ENCODE measurements at regions not wholly inside any gene's neighbourhood (a gene's known extent, or its start where the extent isn't known, plus 50 kb on each side); places are given as distances from the start of the nearest gene placed in this dataset.

GRCh38 chr1:42006836-42007235 lies 88.1 kb upstream of the HIVEP3 start:
- H4K20me1 ChIP-seq (ENCODE audit: low read length): no peaks in the 10 kb centered on the region
- no peak overlapping the region for H3K27ac ChIP-seq (ENCODE audit: low read length)
- no peaks in the 10 kb centered on the region for H3K9me3 ChIP-seq (ENCODE audit: low read length)
- no peaks in the 10 kb centered on the region for H3K79me2 ChIP-seq (ENCODE audit: low read length)
- no TSS peak for BruUV-seq (replicated peaks)
- ChIA-PET POLR2A (ENCODE audit: unreplicated experiment) (no interaction called here), CTCF (no interaction called here)
- intact Hi-C loops (cut with micrococcal nuclease): no loop called here
- H3K4me3 ChIP-seq (ENCODE audit: low read length): no peak overlapping the region
- no peaks in the 10 kb centered on the region for H3K27me3 ChIP-seq (ENCODE audit: low read length)
- ATAC-seq: no peak
- H3K4me1 ChIP-seq (ENCODE audit: insufficient read depth, low read length): no peaks in the 10 kb centered on the region
- H3K9me2 ChIP-seq (replicated peaks; ENCODE audit: low read length): no peaks in the 10 kb centered on the region
- TF ChIP-seq EZH2 (IDR thresholded peaks at IDR 0.05; ENCODE audit: low read length, unreplicated experiment) (no peak), EZH2phosphoT487 (IDR thresholded peaks at IDR 0.05; ENCODE audit: borderline replicate concordance, low read length) (no peak), CTCF (conservative IDR thresholded peaks at IDR 0.05; ENCODE audit: low read depth, low read length) (no peak)
- no peak overlapping the region for H2AFZ ChIP-seq (ENCODE audit: low read length)
- peak; percentile 33 for DNase-seq
- H3K9ac ChIP-seq (ENCODE audit: low read length): no peak overlapping the region
- H3F3A ChIP-seq (ENCODE audit: low read length, unreplicated experiment): no peaks in the 10 kb centered on the region
- H3K36me3 ChIP-seq (ENCODE audit: low read depth, low read length): no peaks in the 10 kb centered on the region
- H3K4me2 ChIP-seq (ENCODE audit: low read length): no peak overlapping the region

- Histone ChIP-seq H3K36me3 (ENCODE audit: low read depth, low read length) (no peaks in the 10 kb centered on the region), H3K9me2 (replicated peaks; ENCODE audit: low read length) (no peaks in the 10 kb centered on the region), H4K20me1 (ENCODE audit: low read length) (no peaks in the 10 kb centered on the region), H3K4me3 (ENCODE audit: low read length) (no peak overlapping the region), H2AFZ (ENCODE audit: low read length) (no peak overlapping the region), H3K4me1 (ENCODE audit: insufficient read depth, low read length) (no peaks in the 10 kb centered on the region), H3K27me3 (ENCODE audit: low read length) (no peaks in the 10 kb centered on the region), H3F3A (ENCODE audit: low read length, unreplicated experiment) (no peaks in the 10 kb centered on the region), H3K4me2 (ENCODE audit: low read length) (no peak overlapping the region), H3K9ac (ENCODE audit: low read length) (no peak overlapping the region), H3K27ac (ENCODE audit: low read length) (no peak overlapping the region), H3K79me2 (ENCODE audit: low read length) (no peaks in the 10 kb centered on the region), H3K9me3 (ENCODE audit: low read length) (no peaks in the 10 kb centered on the region)
- ATAC-seq (no peak), DNase-seq (no peak)
- no TSS peak for BruUV-seq (replicated peaks)
- ChIA-PET CTCF (no interaction called here), POLR2A (ENCODE audit: unreplicated experiment) (no interaction called here)
- no peak for TF ChIP-seq EZH2phosphoT487 (IDR thresholded peaks at IDR 0.05; ENCODE audit: borderline replicate concordance, low read length)
- TF ChIP-seq CTCF (conservative IDR thresholded peaks at IDR 0.05; ENCODE audit: low read depth, low read length): no peak
- intact Hi-C loops (cut with micrococcal nuclease): no loop called here
Measured at GRCh38 chr1:42006093-42006492, 87.4 kb upstream of the HIVEP3 start.

GRCh38 chr1:42005530-42005929 lies 86.8 kb upstream of the HIVEP3 start:
- CTCF ChIA-PET: no interaction called here
- intact Hi-C loops (cut with micrococcal nuclease): no loop called here

More at GRCh38 chr1:42005530-42005929, 86.8 kb upstream of the HIVEP3 start:
- no peak for DNase-seq
- Histone ChIP-seq H3K9me2 (replicated peaks; ENCODE audit: low read length) (no peaks in the 10 kb centered on the region), H3K27me3 (ENCODE audit: low read length) (no peaks in the 10 kb centered on the region), H2AFZ (ENCODE audit: low read length) (no peak overlapping the region), H3K4me1 (ENCODE audit: insufficient read depth, low read length) (no peaks in the 10 kb centered on the region), H4K20me1 (ENCODE audit: low read length) (no peaks in the 10 kb centered on the region), H3K4me2 (ENCODE audit: low read length) (no peak overlapping the region), H3K9ac (ENCODE audit: low read length) (no peak overlapping the region), H3K9me3 (ENCODE audit: low read length) (no peaks in the 10 kb centered on the region), H3K79me2 (ENCODE audit: low read length) (no peaks in the 10 kb centered on the region), H3K27ac (ENCODE audit: low read length) (no peak overlapping the region), H3K36me3 (ENCODE audit: low read depth, low read length) (no peaks in the 10 kb centered on the region), H3K4me3 (ENCODE audit: low read length) (no peak overlapping the region), H3F3A (ENCODE audit: low read length, unreplicated experiment) (no peaks in the 10 kb centered on the region)
- TF ChIP-seq EZH2 (IDR thresholded peaks at IDR 0.05; ENCODE audit: low read length, unreplicated experiment) (no peak), EZH2phosphoT487 (IDR thresholded peaks at IDR 0.05; ENCODE audit: borderline replicate concordance, low read length) (no peak), CTCF (conservative IDR thresholded peaks at IDR 0.05; ENCODE audit: low read depth, low read length) (no peak)
- no peak for ATAC-seq
- BruUV-seq (replicated peaks): no TSS peak
- POLR2A ChIA-PET (ENCODE audit: unreplicated experiment): no interaction called here
